ENCODE measurements at regions not wholly inside any gene's neighbourhood (a gene's known extent, or its start where the extent isn't known, plus 50 kb on each side); places are given as distances from the start of the nearest gene placed in this dataset.
A peak's percentile ranks its signal among the peaks of the same experiment; 100 is the strongest.

GRCh38 chr3:30467596-30468238 lies 138.7 kb upstream of the TGFBR2 start:
- no peaks in the 10 kb centered on the region for H3K27me3 ChIP-seq (ENCODE audit: control insufficient read depth, insufficient read depth, low read length)
- no peak overlapping the region for H3K4me3 ChIP-seq (ENCODE audit: low read length)
- no peak for DNase-seq
- no peak overlapping the region for H3K27ac ChIP-seq (ENCODE audit: low read length)
- no peaks in the 10 kb centered on the region for H3K9me3 ChIP-seq (replicated peaks; ENCODE audit: control insufficient read depth, low read depth, low read length)
- H3K36me3 ChIP-seq (ENCODE audit: control insufficient read depth, insufficient read depth, low read length) = no peaks in the 10 kb centered on the region
- no CpG with 5 or more reads among the region's 1 CpG for WGBS (ENCODE audit: insufficient coverage)
- H3K4me1 ChIP-seq (ENCODE audit: control insufficient read depth, insufficient read depth, low read length) = no peaks in the 10 kb centered on the region

GRCh38 chr3:30469133-30469532 lies 137.3 kb upstream of the TGFBR2 start:
- DNase-seq = no peak
- H3K27me3 ChIP-seq (ENCODE audit: control insufficient read depth, insufficient read depth, low read length) = no peaks in the 10 kb centered on the region
- H3K9me3 ChIP-seq (replicated peaks; ENCODE audit: control insufficient read depth, low read depth, low read length) = no peaks in the 10 kb centered on the region
- H3K4me1 ChIP-seq (ENCODE audit: control insufficient read depth, insufficient read depth, low read length) = no peaks in the 10 kb centered on the region
- no peak overlapping the region for H3K4me3 ChIP-seq (ENCODE audit: low read length)
- no peaks in the 10 kb centered on the region for H3K36me3 ChIP-seq (ENCODE audit: control insufficient read depth, insufficient read depth, low read length)
- no peak overlapping the region for H3K27ac ChIP-seq (ENCODE audit: low read length)

GRCh38 chr3:30470496-30470895 lies 135.9 kb upstream of the TGFBR2 start:
- DNase-seq = peak; percentile 34

GRCh38 chr3:30471066-30471465 lies 135.3 kb upstream of the TGFBR2 start:
- no peak overlapping the region for H3K27ac ChIP-seq (ENCODE audit: low read length)
- no peaks in the 10 kb centered on the region for H3K4me1 ChIP-seq (ENCODE audit: control insufficient read depth, insufficient read depth, low read length)

More at GRCh38 chr3:30470496-30470895, 135.9 kb upstream of the TGFBR2 start:
- no CpG with 5 or more reads among the region's 2 CpGs for WGBS (ENCODE audit: insufficient coverage)
- H3K27ac ChIP-seq (ENCODE audit: low read length) = no peak overlapping the region
- no peaks in the 10 kb centered on the region for H3K9me3 ChIP-seq (replicated peaks; ENCODE audit: control insufficient read depth, low read depth, low read length)
- no peaks in the 10 kb centered on the region for H3K4me1 ChIP-seq (ENCODE audit: control insufficient read depth, insufficient read depth, low read length)
- no peaks in the 10 kb centered on the region for H3K27me3 ChIP-seq (ENCODE audit: control insufficient read depth, insufficient read depth, low read length)
- no peak overlapping the region for H3K4me3 ChIP-seq (ENCODE audit: low read length)
- no peaks in the 10 kb centered on the region for H3K36me3 ChIP-seq (ENCODE audit: control insufficient read depth, insufficient read depth, low read length)

GRCh38 chr3:30471796-30472489 lies 134.5 kb upstream of the TGFBR2 start:
- DNase-seq = no peak
- no peaks in the 10 kb centered on the region for H3K27me3 ChIP-seq (ENCODE audit: control insufficient read depth, insufficient read depth, low read length)
- no peaks in the 10 kb centered on the region for H3K4me1 ChIP-seq (ENCODE audit: control insufficient read depth, insufficient read depth, low read length)
- no peak overlapping the region for H3K27ac ChIP-seq (ENCODE audit: low read length)
- no peaks in the 10 kb centered on the region for H3K36me3 ChIP-seq (ENCODE audit: control insufficient read depth, insufficient read depth, low read length)
- H3K4me3 ChIP-seq (ENCODE audit: low read length) = no peak overlapping the region
- H3K9me3 ChIP-seq (replicated peaks; ENCODE audit: control insufficient read depth, low read depth, low read length) = no peaks in the 10 kb centered on the region

More at GRCh38 chr3:30471066-30471465, 135.3 kb upstream of the TGFBR2 start:
- Histone ChIP-seq H3K36me3 (ENCODE audit: control insufficient read depth, insufficient read depth, low read length) (no peaks in the 10 kb centered on the region), H3K9me3 (replicated peaks; ENCODE audit: control insufficient read depth, low read depth, low read length) (no peaks in the 10 kb centered on the region), H3K4me3 (ENCODE audit: low read length) (no peak overlapping the region), H3K27me3 (ENCODE audit: control insufficient read depth, insufficient read depth, low read length) (no peaks in the 10 kb centered on the region)
- DNase-seq = peak; percentile 68
- no CpG with 5 or more reads among the region's 2 CpGs for WGBS (ENCODE audit: insufficient coverage)

GRCh38 chr3:30473374-30474051 lies 132.9 kb upstream of the TGFBR2 start:
- no peak for DNase-seq
- WGBS (ENCODE audit: insufficient coverage) = 29% methylated on average over 1 of the region's 3 CpGs
- H3K36me3 ChIP-seq (ENCODE audit: control insufficient read depth, insufficient read depth, low read length) = no peaks in the 10 kb centered on the region
- no peaks in the 10 kb centered on the region for H3K27me3 ChIP-seq (ENCODE audit: control insufficient read depth, insufficient read depth, low read length)
- no peak overlapping the region for H3K4me3 ChIP-seq (ENCODE audit: low read length)
- H3K9me3 ChIP-seq (replicated peaks; ENCODE audit: control insufficient read depth, low read depth, low read length) = no peaks in the 10 kb centered on the region
- no peak overlapping the region for H3K27ac ChIP-seq (ENCODE audit: low read length)
- no peaks in the 10 kb centered on the region for H3K4me1 ChIP-seq (ENCODE audit: control insufficient read depth, insufficient read depth, low read length)

- Histone ChIP-seq H3K27me3 (ENCODE audit: control insufficient read depth, insufficient read depth, low read length) (no peaks in the 10 kb centered on the region), H3K4me1 (ENCODE audit: control insufficient read depth, insufficient read depth, low read length) (no peaks in the 10 kb centered on the region), H3K9me3 (replicated peaks; ENCODE audit: control insufficient read depth, low read depth, low read length) (no peaks in the 10 kb centered on the region), H3K36me3 (ENCODE audit: control insufficient read depth, insufficient read depth, low read length) (no peaks in the 10 kb centered on the region), H3K27ac (ENCODE audit: low read length) (no peak overlapping the region), H3K4me3 (ENCODE audit: low read length) (no peak overlapping the region)
- DNase-seq = no peak
- no CpG with 5 or more reads among the region's 1 CpG for WGBS (ENCODE audit: insufficient coverage)
These were observed 132.0 kb upstream of the TGFBR2 start for GRCh38 chr3:30474371-30474770.

GRCh38 chr3:30475038-30475808 lies 131.2 kb upstream of the TGFBR2 start:
- no CpG with 5 or more reads among the region's 5 CpGs for WGBS (ENCODE audit: insufficient coverage)
- DNase-seq = no peak
- no peak overlapping the region for H3K27ac ChIP-seq (ENCODE audit: low read length)
- no peaks in the 10 kb centered on the region for H3K4me1 ChIP-seq (ENCODE audit: control insufficient read depth, insufficient read depth, low read length)
- no peaks in the 10 kb centered on the region for H3K9me3 ChIP-seq (replicated peaks; ENCODE audit: control insufficient read depth, low read depth, low read length)
- H3K36me3 ChIP-seq (ENCODE audit: control insufficient read depth, insufficient read depth, low read length) = no peaks in the 10 kb centered on the region
- no peaks in the 10 kb centered on the region for H3K27me3 ChIP-seq (ENCODE audit: control insufficient read depth, insufficient read depth, low read length)
- H3K4me3 ChIP-seq (ENCODE audit: low read length) = no peak overlapping the region

GRCh38 chr3:30475809-30476178 lies 130.6 kb upstream of the TGFBR2 start:
- no peaks in the 10 kb centered on the region for H3K27me3 ChIP-seq (ENCODE audit: control insufficient read depth, insufficient read depth, low read length)
- H3K9me3 ChIP-seq (replicated peaks; ENCODE audit: control insufficient read depth, low read depth, low read length) = no peaks in the 10 kb centered on the region
- H3K4me1 ChIP-seq (ENCODE audit: control insufficient read depth, insufficient read depth, low read length) = no peaks in the 10 kb centered on the region

More at GRCh38 chr3:30475809-30476178, 130.6 kb upstream of the TGFBR2 start:
- Histone ChIP-seq H3K27ac (ENCODE audit: low read length) (no peak overlapping the region), H3K4me3 (ENCODE audit: low read length) (no peak overlapping the region), H3K36me3 (ENCODE audit: control insufficient read depth, insufficient read depth, low read length) (no peaks in the 10 kb centered on the region)
- WGBS (ENCODE audit: insufficient coverage) = 83% methylated on average over 2 of the region's 2 CpGs
- DNase-seq = no peak
